HepG2 (cell line): ENCODE measurements at regions not wholly inside any gene's neighbourhood (a gene's known extent, or its start where the extent isn't known, plus 50 kb on each side); places are given as distances from the start of the nearest gene placed in this dataset.

ENCODE experiments used
- ATAC-seq: fragments of 200-7000 bp; cut with Tn5 transposase; 3 replicates; pipeline ENCODE4 v1.9.1; 2020; ENCODE audit warnings: mild to moderate bottlenecking, moderate library complexity
- BruUV-seq: library from RNA; stranded (reverse); fragments of 400-500 nt; replicated peaks from 2 replicates; lab custom pipeline; 2021; lab: Mats Ljungman, UMichigan
- CTCF ChIA-PET: fragments of 300-600 bp; formaldehyde crosslinking; extraction: SDS; loops from one replicate; lab custom pipeline; 2021; ENCODE audit warnings: low total read pairs, inconsistent platforms, low intra/inter-chr PET ratio; lab: Yijun Ruan, JAX
- POLR2A ChIA-PET: fragments of 350-600 bp; sonication (Branson Sonifier 250); formaldehyde crosslinking; loops from one replicate; lab custom pipeline; 2020; ENCODE audit warnings: antibody characterized with exemption, inconsistent platforms; lab: Yijun Ruan, JAX
- DNase-seq: peaks from one replicate; pipeline ENCODE4 v3.0.0-alpha.2; 2015; ENCODE audit warnings: low spot score
- FAIRE-seq: peaks from 3 replicates; lab custom pipeline; 2011; peaks lifted over from hg19 to GRCh38; lab: Jason Lieb, UNC
- H2AFZ ChIP-seq: one replicate; pipeline ENCODE4 v1.6.1; 2011; ENCODE audit warnings: low read length, inconsistent platforms
- H3K27ac ChIP-seq: fragments of 300-600 bp; 3 replicates; pipeline ENCODE4 v1.8.0; 2011; ENCODE audit warnings: mixed run types, mild to moderate bottlenecking, mixed read lengths, low read length, inconsistent platforms; ENCODE audit not compliant: insufficient read depth; ENCODE audit errors: extremely low read length
- H3K27me3 ChIP-seq, 2 experiments: fragments of 200-600 bp in 1 of 2; 2 replicates in 1 of 2; 3 replicates in 1 of 2; pipeline versions ENCODE4 v1.6.0 to v1.8.0; 2011; ENCODE audit warnings: low read length in 2 of 2, mild to moderate bottlenecking in 2 of 2, moderate library complexity in 2 of 2, inconsistent platforms in 1 of 2; ENCODE audit not compliant: insufficient read depth in 2 of 2, control insufficient read depth in 1 of 2
- H3K36me3 ChIP-seq, 2 experiments: fragments of 200-600 bp in 1 of 2; replicated peaks in 1 of 2; 2 replicates in 1 of 2; 3 replicates in 1 of 2; pipeline versions ENCODE4 v1.5.1 to v1.8.0; 2011; ENCODE audit warnings: low read length in 2 of 2, inconsistent platforms in 1 of 2; ENCODE audit not compliant: insufficient read depth in 2 of 2, control insufficient read depth in 1 of 2
- H3K4me1 ChIP-seq: 2 replicates; pipeline ENCODE4 v1.5.1; 2012; ENCODE audit warnings: low read length, inconsistent platforms; ENCODE audit not compliant: insufficient read depth
- H3K4me2 ChIP-seq: 2 replicates; pipeline ENCODE4 v1.6.0; 2011; ENCODE audit warnings: low read depth, low read length, inconsistent platforms
- H3K4me3 ChIP-seq, 3 experiments: fragments of 200-600 bp in 1 of 3; sonication (generic), shearing (Covaris generic) in 1 of 3; replicated peaks in 1 of 3; 2 replicates each; pipeline ENCODE4 v1.5.1; 2011 to 2016; ENCODE audit warnings: low read length in 3 of 3, inconsistent platforms in 2 of 3, low read depth in 2 of 3, mild to moderate bottlenecking in 2 of 3, control low read depth in 1 of 3, mixed read lengths in 1 of 3; ENCODE audit not compliant: insufficient read depth in 1 of 3
- H3K79me2 ChIP-seq: one replicate; pipeline ENCODE4 v1.6.1; 2011; ENCODE audit warnings: low read length, inconsistent platforms; ENCODE audit not compliant: insufficient read depth
- H3K9ac ChIP-seq: 2 replicates; pipeline ENCODE4 v1.6.0; 2011; ENCODE audit warnings: mild to moderate bottlenecking, low read depth, low read length, inconsistent platforms; ENCODE audit not compliant: insufficient read depth
- H3K9me3 ChIP-seq: 2 replicates; pipeline ENCODE4 v1.5.1; 2012; ENCODE audit warnings: mild to moderate bottlenecking, low read length
- H4K20me1 ChIP-seq: 2 replicates; pipeline ENCODE4 v1.6.0; 2011; ENCODE audit warnings: inconsistent platforms, mild to moderate bottlenecking, low read length, moderate library complexity; ENCODE audit not compliant: insufficient read depth
- ARNT ChIP-seq: fragments of 450-650 bp; IDR thresholded peaks from 2 replicates; pipeline ENCODE4 v1.6.1; 2017
- FOXO1 ChIP-seq: sonication (generic); formaldehyde crosslinking; IDR thresholded peaks from 2 replicates; pipeline ENCODE4 v1.4.0; 2020; ENCODE audit warnings: missing genetic modification reagents
- FUBP1 ChIP-seq: sonication (generic); formaldehyde crosslinking; IDR thresholded peaks from 2 replicates; pipeline ENCODE4 v1.5.1; 2020; ENCODE audit warnings: missing genetic modification reagents, mild to moderate bottlenecking, borderline replicate concordance
- SAFB2 ChIP-seq: sonication (generic); formaldehyde crosslinking; IDR thresholded peaks from 2 replicates; pipeline ENCODE4 v1.5.1; 2020; ENCODE audit warnings: missing genetic modification reagents, low read depth, mild to moderate bottlenecking, borderline replicate concordance
- TEAD3 ChIP-seq: optimal IDR thresholded peaks from 2 replicates; pipeline ENCODE3; 2016; ENCODE audit warnings: borderline replicate concordance
- WIZ ChIP-seq: sonication (generic); formaldehyde crosslinking; IDR thresholded peaks from 2 replicates; pipeline ENCODE4 v1.5.1; 2020; ENCODE audit warnings: mild to moderate bottlenecking, missing genetic modification reagents
- ZNF256 ChIP-seq: sonication (generic); formaldehyde crosslinking; conservative IDR thresholded peaks from 2 replicates; pipeline ENCODE4 v1.4.0; 2020; ENCODE audit warnings: missing genetic modification reagents
- ZNF546 ChIP-seq: sonication (generic); formaldehyde crosslinking; conservative IDR thresholded peaks from 2 replicates; pipeline ENCODE4 v1.8.1; 2023; ENCODE audit warnings: mild to moderate bottlenecking, missing genetic modification reagents
- ZNF83 ChIP-seq: sonication (generic); formaldehyde crosslinking; IDR thresholded peaks from 2 replicates; pipeline ENCODE4 v1.4.0; 2020; ENCODE audit warnings: missing genetic modification reagents, mild to moderate bottlenecking, borderline replicate concordance
- WGBS: methylation state at CpG from one replicate; pipeline ENCODE4 v1.1.6; 2017; ENCODE audit warnings: low lambda C conversion rate; 5-methylcytosine and 5-hydroxymethylcytosine counted together
- in situ Hi-C: cut with HindIII; loops from 2 replicates; pipeline ENCODE4 v1.10.0; 2017; ENCODE audit warnings: low pct_unique_long_range_greater_than_20kb; ENCODE audit not compliant: extremely low pct_ligation_motif_present
- intact Hi-C: fragments of 100-400 bp; cut with micrococcal nuclease; formaldehyde crosslinking; loops from one replicate; pipeline ENCODE4 v1.10.0; 2022; ENCODE audit not compliant: unreplicated experiment
- TF ChIP-seq, protein P1 (sequence below): sonication (generic); formaldehyde crosslinking; IDR thresholded peaks from 2 replicates; pipeline ENCODE4 v1.5.1; 2020; ENCODE audit warnings: mild to moderate bottlenecking, missing genetic modification reagents

DNA sequence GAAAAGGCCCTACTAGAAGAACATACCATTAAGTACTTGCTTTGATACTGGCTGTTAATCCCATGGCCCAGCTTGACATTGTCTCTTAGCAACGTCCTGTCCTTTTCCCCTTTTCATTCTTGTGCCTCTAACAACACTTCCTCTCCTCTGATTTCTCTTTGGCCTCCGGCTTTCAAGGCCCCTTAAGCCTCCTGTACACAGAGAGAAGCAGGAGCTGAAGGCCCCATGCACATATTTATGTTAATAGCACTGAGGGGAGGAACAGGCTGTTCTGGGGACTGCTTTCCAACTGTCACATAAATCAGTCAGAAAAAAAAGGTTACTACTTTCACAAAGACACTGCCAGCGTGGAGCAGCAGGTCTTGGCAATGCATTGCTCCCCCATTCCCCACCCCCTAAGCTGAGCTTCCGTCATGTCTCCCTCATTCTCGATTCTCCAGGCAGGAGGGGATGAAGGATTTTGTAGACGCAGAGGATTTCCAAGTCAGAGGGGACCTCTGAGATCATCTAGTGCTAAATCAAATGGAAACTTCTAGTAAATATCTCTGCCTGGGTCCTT, 257.4 kb upstream of the ADAMTS9 start:
- H2AFZ ChIP-seq = no peak overlapping the region
- no peaks in the 10 kb centered on the region for H3K36me3 ChIP-seq
- no peak overlapping the region for H3K27ac ChIP-seq
- no peak overlapping the region for H3K9ac ChIP-seq
- DNase-seq (no peak), FAIRE-seq (no peak), ATAC-seq (no peak)
- intact Hi-C loops (no loop called here), in situ Hi-C loops (no loop called here)
- 5% methylated on average over 6 of the region's 6 CpGs for WGBS
- ChIA-PET CTCF (no interaction called here), POLR2A (no interaction called here)
- BruUV-seq = no TSS peak
- no peaks in the 10 kb centered on the region for H3K79me2 ChIP-seq
- H3K4me2 ChIP-seq = no peak overlapping the region
- no peaks in the 10 kb centered on the region for H3K9me3 ChIP-seq
- H3K4me1 ChIP-seq = no peaks in the 10 kb centered on the region
- no peak overlapping the region for H3K4me3 ChIP-seq
- H3K27me3 ChIP-seq = no peaks in the 10 kb centered on the region
- no peaks in the 10 kb centered on the region for H4K20me1 ChIP-seq
- TF ChIP-seq ZNF83 (CRISPR knock-in tag) (no peak), ZNF546 (CRISPR knock-in tag) (no peak), TEAD3 (no peak), ZNF256 (CRISPR knock-in tag) (no peak), FOXO1 (CRISPR knock-in tag) (no peak), FUBP1 (CRISPR knock-in tag) (no peak), ARNT (no peak), WIZ (CRISPR knock-in tag) (no peak), SAFB2 (CRISPR knock-in tag) (no peak)
- TF ChIP-seq, protein P1, sequence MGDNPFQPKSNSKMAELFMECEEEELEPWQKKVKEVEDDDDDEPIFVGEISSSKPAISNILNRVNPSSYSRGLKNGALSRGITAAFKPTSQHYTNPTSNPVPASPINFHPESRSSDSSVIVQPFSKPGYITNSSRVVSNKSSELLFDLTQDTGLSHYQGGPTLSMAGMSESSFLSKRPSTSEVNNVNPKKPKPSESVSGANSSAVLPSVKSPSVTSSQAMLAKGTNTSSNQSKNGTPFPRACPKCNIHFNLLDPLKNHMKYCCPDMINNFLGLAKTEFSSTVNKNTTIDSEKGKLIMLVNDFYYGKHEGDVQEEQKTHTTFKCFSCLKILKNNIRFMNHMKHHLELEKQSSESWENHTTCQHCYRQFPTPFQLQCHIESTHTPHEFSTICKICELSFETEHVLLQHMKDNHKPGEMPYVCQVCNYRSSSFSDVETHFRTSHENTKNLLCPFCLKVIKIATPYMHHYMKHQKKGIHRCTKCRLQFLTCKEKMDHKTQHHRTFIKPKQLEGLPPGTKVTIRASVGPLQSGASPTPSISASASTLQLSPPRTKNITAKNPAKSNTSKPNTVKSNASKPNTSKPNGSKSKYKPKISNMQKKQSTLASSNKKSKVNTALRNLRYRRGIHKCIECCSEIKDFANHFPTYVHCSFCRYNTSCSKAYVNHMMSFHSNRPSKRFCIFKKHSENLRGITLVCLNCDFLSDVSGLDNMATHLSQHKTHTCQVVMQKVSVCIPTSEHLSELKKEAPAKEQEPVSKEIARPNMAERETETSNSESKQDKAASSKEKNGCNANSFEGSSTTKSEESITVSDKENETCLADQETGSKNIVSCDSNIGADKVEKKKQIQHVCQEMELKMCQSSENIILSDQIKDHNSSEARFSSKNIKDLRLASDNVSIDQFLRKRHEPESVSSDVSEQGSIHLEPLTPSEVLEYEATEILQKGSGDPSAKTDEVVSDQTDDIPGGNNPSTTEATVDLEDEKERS (CRISPR knock-in tag) = no peak
